ENCODE measurements at regions not wholly inside any gene's neighbourhood (a gene's known extent, or its start where the extent isn't known, plus 50 kb on each side); places are given as distances from the start of the nearest gene placed in this dataset.

- BruUV-seq (replicated peaks) = no TSS peak
- no peaks in the 10 kb centered on the region; the same call in 1 of the 2 replicates for H3K9me3 ChIP-seq (replicated peaks; ENCODE audit: control insufficient read depth, insufficient read depth, low read depth, low read length)
- no peak for ATAC-seq
Observed at GRCh38 chr19:23565256-23565655, 121.8 kb downstream of the ZNF675 start.

More at GRCh38 chr19:23565256-23565655, 121.8 kb downstream of the ZNF675 start:
- POLR2A ChIA-PET = no interaction called here
- no peak overlapping the region for H3K4me3 ChIP-seq
- FAIRE-seq (no peak), DNase-seq (ENCODE audit: extremely low read depth in 1 of 4, low spot score in 3 of 4) (no peak)
- no peak overlapping the region for H2AFZ ChIP-seq (ENCODE audit: low read depth, low read length)
- CTCF ChIA-PET (ENCODE audit: low intra/inter-chr PET ratio) = no interaction called here
- H3K27ac ChIP-seq (ENCODE audit: extremely low read depth, low read depth, low read length) = no peak overlapping the region
- H4K20me1 ChIP-seq (replicated peaks; ENCODE audit: control insufficient read depth, insufficient read depth, low read length) = no peaks in the 10 kb centered on the region
- H3K36me3 ChIP-seq (ENCODE audit: control insufficient read depth, insufficient read depth, low read length) = no peaks in the 10 kb centered on the region
- WGBS (ENCODE audit: insufficient coverage, low coverage, missing lambda C conversion rate) = 0% methylated on average over 3 of the region's 3 CpGs
- no peaks in the 10 kb centered on the region for H3K27me3 ChIP-seq (ENCODE audit: control insufficient read depth in 2 of 2, insufficient read depth in 2 of 2, low read length in 2 of 2)
- no peaks in the 10 kb centered on the region for H3K9me1 ChIP-seq (ENCODE audit: control insufficient read depth, insufficient read depth, low read length)
- H3K79me2 ChIP-seq (ENCODE audit: control insufficient read depth, insufficient read depth, low read length) = no peaks in the 10 kb centered on the region
- in situ Hi-C loops (cut with MboI) = no loop called here
- H3K4me1 ChIP-seq (replicated peaks in 1 of 2; ENCODE audit: control insufficient read depth in 2 of 2, insufficient read depth in 2 of 2, low read length in 2 of 2) = no peaks in the 10 kb centered on the region
- intact Hi-C loops (cut with micrococcal nuclease) = no loop called here
- no peak for TF ChIP-seq IRF9 (tag; IDR thresholded peaks at IDR 0.05)
- TF ChIP-seq SAFB2 (IDR thresholded peaks at IDR 0.05; ENCODE audit: borderline replicate concordance, low read depth, low read length, severe bottlenecking) = no peak
- no peak for TF ChIP-seq TOE1 (IDR thresholded peaks at IDR 0.05; ENCODE audit: borderline replicate concordance)
- TF ChIP-seq TOE1 (CRISPR knock-in tag; IDR thresholded peaks at IDR 0.05; ENCODE audit: borderline replicate concordance, low read depth) = no peak
- TF ChIP-seq SIX5 (IDR thresholded peaks at IDR 0.05; ENCODE audit: borderline replicate concordance in 1 of 2, insufficient read depth in 1 of 2, low read depth in 1 of 2, low read length in 2 of 2) = no peak
- TF ChIP-seq RAD21 (CRISPR knock-in tag; conservative IDR thresholded peaks at IDR 0.05 in 1 of 2, IDR thresholded peaks at IDR 0.05 in 1 of 2) = no peak
- no peak for TF ChIP-seq HINFP (tag; conservative IDR thresholded peaks at IDR 0.05; ENCODE audit: low read depth)
- no peak for TF ChIP-seq MXD1 (CRISPR knock-in tag; IDR thresholded peaks at IDR 0.05; ENCODE audit: borderline replicate concordance, poor library complexity, severe bottlenecking)
- no peak for TF ChIP-seq HMBOX1 (IDR thresholded peaks at IDR 0.05)
- no peak for TF ChIP-seq ZNF511 (CRISPR knock-in tag; IDR thresholded peaks at IDR 0.05)
- H3K9ac ChIP-seq (ENCODE audit: insufficient read depth in 1 of 2, low read depth in 2 of 2, low read length in 2 of 2) = no peak overlapping the region
- H3K4me2 ChIP-seq (ENCODE audit: insufficient read depth, low read length) = no peak overlapping the region
